DOHH2 (cell line): ENCODE measurements at regions not wholly inside any gene's neighbourhood (a gene's known extent, or its start where the extent isn't known, plus 50 kb on each side); places are given as distances from the start of the nearest gene placed in this dataset.

Experiments used
- EZH2phosphoT487 ChIP-seq: fragments of 200-600 bp; sonication (generic); IDR thresholded peaks from 2 replicates; pipeline ENCODE4 v1.6.1; 2017; ENCODE audit warnings: borderline replicate concordance, mild to moderate bottlenecking, antibody characterized with exemption, low read length, moderate library complexity, mixed read lengths
- TF ChIP-seq, protein P1 (sequence below): fragments of 200-600 bp; sonication (generic); IDR thresholded peaks from one replicate; pipeline ENCODE4 v1.5.1; 2014; ENCODE audit warnings: antibody characterized with exemption, mild to moderate bottlenecking, low read depth, low read length; ENCODE audit not compliant: poor library complexity, severe bottlenecking

GRCh38 chr9:117787746-117788145 is 83.5 kb downstream of the TLR4 start:
- TF ChIP-seq, protein P1, sequence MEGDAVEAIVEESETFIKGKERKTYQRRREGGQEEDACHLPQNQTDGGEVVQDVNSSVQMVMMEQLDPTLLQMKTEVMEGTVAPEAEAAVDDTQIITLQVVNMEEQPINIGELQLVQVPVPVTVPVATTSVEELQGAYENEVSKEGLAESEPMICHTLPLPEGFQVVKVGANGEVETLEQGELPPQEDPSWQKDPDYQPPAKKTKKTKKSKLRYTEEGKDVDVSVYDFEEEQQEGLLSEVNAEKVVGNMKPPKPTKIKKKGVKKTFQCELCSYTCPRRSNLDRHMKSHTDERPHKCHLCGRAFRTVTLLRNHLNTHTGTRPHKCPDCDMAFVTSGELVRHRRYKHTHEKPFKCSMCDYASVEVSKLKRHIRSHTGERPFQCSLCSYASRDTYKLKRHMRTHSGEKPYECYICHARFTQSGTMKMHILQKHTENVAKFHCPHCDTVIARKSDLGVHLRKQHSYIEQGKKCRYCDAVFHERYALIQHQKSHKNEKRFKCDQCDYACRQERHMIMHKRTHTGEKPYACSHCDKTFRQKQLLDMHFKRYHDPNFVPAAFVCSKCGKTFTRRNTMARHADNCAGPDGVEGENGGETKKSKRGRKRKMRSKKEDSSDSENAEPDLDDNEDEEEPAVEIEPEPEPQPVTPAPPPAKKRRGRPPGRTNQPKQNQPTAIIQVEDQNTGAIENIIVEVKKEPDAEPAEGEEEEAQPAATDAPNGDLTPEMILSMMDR: no peak
- no peak for TF ChIP-seq EZH2phosphoT487
